ENCODE measurements at regions not wholly inside any gene's neighbourhood (a gene's known extent, or its start where the extent isn't known, plus 50 kb on each side); places are given as distances from the start of the nearest gene placed in this dataset.

GRCh38 chr17:72393553-72393952, 272.7 kb downstream of the SOX9 start:
- H3K27ac ChIP-seq, result peak overlapping the region in 1 of 4 donors; percentile 9
- TF ChIP-seq POLR2A (IDR thresholded peaks at IDR 0.05), result no peak
- TF ChIP-seq CTCF (IDR thresholded peaks at IDR 0.05), result no peak
- H3K9me3 ChIP-seq, result no peaks in the 10 kb centered on the region
- H3K4me1 ChIP-seq, result no peaks in the 10 kb centered on the region
- H3K4me3 ChIP-seq, result no peak overlapping the region
- H3K27me3 ChIP-seq, result no peaks in the 10 kb centered on the region
- H3K36me3 ChIP-seq, result no peaks in the 10 kb centered on the region
- DNase-seq, result no peak

GRCh38 chr17:72394531-72394930, 273.7 kb downstream of the SOX9 start:
- Histone ChIP-seq H3K27ac (no peak overlapping the region), H3K36me3 (no peaks in the 10 kb centered on the region), H3K4me1 (no peaks in the 10 kb centered on the region)

GRCh38 chr17:72396121-72396520, 275.3 kb downstream of the SOX9 start:
- Histone ChIP-seq H3K4me3 (no peak overlapping the region), H3K36me3 (no peaks in the 10 kb centered on the region), H3K27ac (no peak overlapping the region), H3K4me1 (no peaks in the 10 kb centered on the region), H3K27me3 (no peaks in the 10 kb centered on the region), H3K9me3 (no peaks in the 10 kb centered on the region)
- DNase-seq, result no peak
- TF ChIP-seq POLR2A (IDR thresholded peaks at IDR 0.05), result no peak
- no peak for TF ChIP-seq CTCF (IDR thresholded peaks at IDR 0.05)

More at GRCh38 chr17:72394531-72394930, 273.7 kb downstream of the SOX9 start:
- TF ChIP-seq CTCF (IDR thresholded peaks at IDR 0.05) (no peak), POLR2A (IDR thresholded peaks at IDR 0.05) (no peak)
- H3K9me3 ChIP-seq, result no peaks in the 10 kb centered on the region
- no peaks in the 10 kb centered on the region for H3K27me3 ChIP-seq
- no peak for DNase-seq
- no peak overlapping the region for H3K4me3 ChIP-seq

GRCh38 chr17:72397223-72397667, 276.4 kb downstream of the SOX9 start:
- Histone ChIP-seq H3K27ac (no peak overlapping the region), H3K4me3 (no peak overlapping the region), H3K36me3 (no peaks in the 10 kb centered on the region), H3K27me3 (no peaks in the 10 kb centered on the region), H3K4me1 (no peaks in the 10 kb centered on the region), H3K9me3 (no peaks in the 10 kb centered on the region)
- no peak for DNase-seq
- TF ChIP-seq CTCF (IDR thresholded peaks at IDR 0.05) (no peak), POLR2A (IDR thresholded peaks at IDR 0.05) (no peak)

- TF ChIP-seq POLR2A (IDR thresholded peaks at IDR 0.05) (no peak), CTCF (IDR thresholded peaks at IDR 0.05) (no peak)
- no peaks in the 10 kb centered on the region for H3K9me3 ChIP-seq
- H3K36me3 ChIP-seq, result no peaks in the 10 kb centered on the region
- no peak for DNase-seq
- no peaks in the 10 kb centered on the region for H3K27me3 ChIP-seq
- H3K4me3 ChIP-seq, result no peak overlapping the region
- no peak overlapping the region for H3K27ac ChIP-seq
- no peaks in the 10 kb centered on the region for H3K4me1 ChIP-seq
Measured at GRCh38 chr17:72397687-72398086, 276.9 kb downstream of the SOX9 start.

- no peak for TF ChIP-seq CTCF (IDR thresholded peaks at IDR 0.05)
- TF ChIP-seq POLR2A (IDR thresholded peaks at IDR 0.05), result no peak
- H3K4me3 ChIP-seq, result no peak overlapping the region
- no peaks in the 10 kb centered on the region for H3K9me3 ChIP-seq
- H3K4me1 ChIP-seq, result no peaks in the 10 kb centered on the region
- DNase-seq, result no peak
- H3K27me3 ChIP-seq, result no peaks in the 10 kb centered on the region
- H3K36me3 ChIP-seq, result no peaks in the 10 kb centered on the region
- no peak overlapping the region for H3K27ac ChIP-seq
Measured at GRCh38 chr17:72399023-72399607, 278.3 kb downstream of the SOX9 start.

All from Peyer's patch (tissue), 4 donors.